SU-DHL-6 (cell line): ENCODE measurements at regions not wholly inside any gene's neighbourhood (a gene's known extent, or its start where the extent isn't known, plus 50 kb on each side); places are given as distances from the start of the nearest gene placed in this dataset.

Experiments used
- H2AFZ ChIP-seq: fragments of 200-600 bp; sonication (generic); 2 replicates; pipeline ENCODE4 v1.6.1; 2014; ENCODE audit warnings: low read depth, mild to moderate bottlenecking, moderate library complexity, mixed read lengths, antibody characterized with exemption, low read length; ENCODE audit not compliant: severe bottlenecking
- H3F3A ChIP-seq: fragments of 200-600 bp; shearing (Covaris generic); 2 replicates; pipeline ENCODE4 v1.6.0; 2016; ENCODE audit warnings: antibody characterized with exemption, mild to moderate bottlenecking; ENCODE audit not compliant: insufficient read depth
- H3K27ac ChIP-seq: fragments of 200-600 bp; sonication (generic); 2 replicates; pipeline ENCODE4 v1.5.1; 2016; ENCODE audit warnings: low read depth, mild to moderate bottlenecking, low read length, moderate library complexity, mixed read lengths
- H3K27me3 ChIP-seq: fragments of 200-600 bp; sonication (generic), shearing (Covaris generic); 2 replicates; pipeline ENCODE4 v1.6.0; 2014; ENCODE audit warnings: mild to moderate bottlenecking, low read length
- H3K36me3 ChIP-seq: fragments of 200-600 bp; sonication (generic); 2 replicates; pipeline ENCODE4 v1.6.1; 2014; ENCODE audit warnings: mild to moderate bottlenecking, low read length, mixed read lengths
- H3K4me2 ChIP-seq: fragments of 300-600, 200-600 bp; shearing (Covaris generic), sonication (generic); 2 replicates; pipeline ENCODE4 v1.6.0; 2014; ENCODE audit warnings: low read length, low read depth, mild to moderate bottlenecking; ENCODE audit not compliant: poor library complexity, severe bottlenecking
- H3K4me3 ChIP-seq: fragments of 200-600 bp; sonication (generic); 2 replicates; pipeline ENCODE4 v1.5.1; 2014; ENCODE audit warnings: antibody characterized with exemption, low read length, mild to moderate bottlenecking, mixed read lengths; ENCODE audit not compliant: insufficient read depth, poor library complexity, severe bottlenecking
- H3K79me2 ChIP-seq: fragments of 200-600 bp; sonication (generic); 2 replicates; pipeline ENCODE4 v1.6.1; 2014; ENCODE audit warnings: mild to moderate bottlenecking, low read length, moderate library complexity; ENCODE audit not compliant: insufficient read depth
- H3K9ac ChIP-seq: fragments of 200-600 bp; sonication (generic); 2 replicates; pipeline ENCODE4 v1.7.0; 2014; ENCODE audit warnings: mild to moderate bottlenecking, low read length
- H3K9me2 ChIP-seq: fragments of 200-600 bp; sonication (generic); replicated peaks from 2 replicates; pipeline ENCODE4 v1.6.1; 2014; ENCODE audit warnings: low read length; ENCODE audit not compliant: insufficient read depth
- H3K9me3 ChIP-seq: fragments of 200-600 bp; sonication (generic); 2 replicates; pipeline ENCODE4 v1.6.1; 2014; ENCODE audit warnings: low read length, mixed read lengths; ENCODE audit not compliant: insufficient read depth
- H4K20me1 ChIP-seq: fragments of 200-600 bp; sonication (generic); 2 replicates; pipeline ENCODE4 v1.6.1; 2014; ENCODE audit warnings: low read depth, mild to moderate bottlenecking, antibody characterized with exemption, low read length, moderate library complexity, mixed read lengths
- EZH2phosphoT487 ChIP-seq: fragments of 200-600 bp; sonication (generic), shearing (Covaris generic); conservative IDR thresholded peaks from 2 replicates; pipeline ENCODE4 v1.6.1; 2018; ENCODE audit warnings: mild to moderate bottlenecking, antibody characterized with exemption, low read length, moderate library complexity, mixed read lengths
- TF ChIP-seq, protein P1 (sequence below): fragments of 200-600 bp; sonication (generic); IDR thresholded peaks from one replicate; pipeline ENCODE4 v1.5.1; 2017; ENCODE audit warnings: antibody characterized with exemption, mild to moderate bottlenecking, low read length, moderate library complexity; ENCODE audit not compliant: insufficient read depth, poor library complexity, severe bottlenecking

DNA sequence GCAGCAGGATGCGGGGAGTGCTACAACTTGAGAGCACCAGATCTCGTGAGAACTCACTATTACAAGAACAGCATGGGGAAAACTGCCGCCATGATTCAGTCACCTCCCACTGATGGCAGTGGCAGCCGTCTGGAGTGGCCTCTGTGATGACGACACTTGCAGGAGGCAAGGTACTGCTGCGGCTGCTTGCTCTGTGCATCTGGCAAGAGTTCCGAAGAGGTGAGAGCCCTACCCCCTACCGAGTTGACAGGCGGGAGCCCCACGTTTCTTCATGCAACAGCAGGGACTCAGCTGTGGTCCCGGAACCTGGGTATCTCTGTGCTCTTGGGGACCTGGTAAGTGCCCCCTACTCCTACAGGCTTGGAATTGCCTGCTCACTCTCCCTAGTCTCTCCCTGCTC is 1672.7 kb upstream of the TMEFF2 start:
- Histone ChIP-seq H3K27ac (no peak overlapping the region), H3K9ac (no peak overlapping the region), H2AFZ (no peak overlapping the region), H3K79me2 (no peaks in the 10 kb centered on the region), H3K36me3 (no peaks in the 10 kb centered on the region), H3K4me2 (no peak overlapping the region), H3F3A (no peaks in the 10 kb centered on the region), H4K20me1 (no peaks in the 10 kb centered on the region), H3K9me3 (no peaks in the 10 kb centered on the region; the same call in 1 of the 2 replicates), H3K9me2 (no peaks in the 10 kb centered on the region), H3K4me3 (no peak overlapping the region), H3K27me3 (no peaks in the 10 kb centered on the region)
- TF ChIP-seq EZH2phosphoT487, result no peak
- TF ChIP-seq, protein P1, sequence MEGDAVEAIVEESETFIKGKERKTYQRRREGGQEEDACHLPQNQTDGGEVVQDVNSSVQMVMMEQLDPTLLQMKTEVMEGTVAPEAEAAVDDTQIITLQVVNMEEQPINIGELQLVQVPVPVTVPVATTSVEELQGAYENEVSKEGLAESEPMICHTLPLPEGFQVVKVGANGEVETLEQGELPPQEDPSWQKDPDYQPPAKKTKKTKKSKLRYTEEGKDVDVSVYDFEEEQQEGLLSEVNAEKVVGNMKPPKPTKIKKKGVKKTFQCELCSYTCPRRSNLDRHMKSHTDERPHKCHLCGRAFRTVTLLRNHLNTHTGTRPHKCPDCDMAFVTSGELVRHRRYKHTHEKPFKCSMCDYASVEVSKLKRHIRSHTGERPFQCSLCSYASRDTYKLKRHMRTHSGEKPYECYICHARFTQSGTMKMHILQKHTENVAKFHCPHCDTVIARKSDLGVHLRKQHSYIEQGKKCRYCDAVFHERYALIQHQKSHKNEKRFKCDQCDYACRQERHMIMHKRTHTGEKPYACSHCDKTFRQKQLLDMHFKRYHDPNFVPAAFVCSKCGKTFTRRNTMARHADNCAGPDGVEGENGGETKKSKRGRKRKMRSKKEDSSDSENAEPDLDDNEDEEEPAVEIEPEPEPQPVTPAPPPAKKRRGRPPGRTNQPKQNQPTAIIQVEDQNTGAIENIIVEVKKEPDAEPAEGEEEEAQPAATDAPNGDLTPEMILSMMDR, result no peak

DNA sequence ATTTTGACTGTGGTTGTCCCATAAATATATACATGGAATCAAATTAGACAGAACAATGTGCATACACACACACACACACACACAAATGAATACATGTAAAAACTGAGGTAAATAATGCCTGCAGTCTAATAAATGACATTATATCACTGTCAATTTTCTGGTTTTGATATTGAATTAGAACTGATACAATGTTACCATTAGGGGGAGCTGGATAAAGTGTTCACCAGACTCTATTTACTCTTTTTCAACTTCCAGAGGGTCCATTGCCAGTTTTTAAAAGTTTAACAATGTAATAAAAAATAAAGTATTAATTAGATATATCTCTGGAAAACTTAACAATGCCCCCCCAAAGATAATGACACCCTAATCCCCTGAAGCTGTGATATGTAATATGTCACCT is 1666.8 kb upstream of the TMEFF2 start:
- Histone ChIP-seq H3K36me3 (no peaks in the 10 kb centered on the region), H3K9me3 (no peaks in the 10 kb centered on the region), H3K9me2 (no peaks in the 10 kb centered on the region), H3K27me3 (no peaks in the 10 kb centered on the region), H3F3A (no peaks in the 10 kb centered on the region), H4K20me1 (no peaks in the 10 kb centered on the region), H3K79me2 (no peaks in the 10 kb centered on the region), H3K4me3 (no peak overlapping the region), H3K4me2 (peak overlapping the region; percentile 8), H2AFZ (peak overlapping the region; percentile 72), H3K27ac (no peak overlapping the region), H3K9ac (no peak overlapping the region)
- TF ChIP-seq, protein P1, result no peak
- no peak for TF ChIP-seq EZH2phosphoT487

DNA sequence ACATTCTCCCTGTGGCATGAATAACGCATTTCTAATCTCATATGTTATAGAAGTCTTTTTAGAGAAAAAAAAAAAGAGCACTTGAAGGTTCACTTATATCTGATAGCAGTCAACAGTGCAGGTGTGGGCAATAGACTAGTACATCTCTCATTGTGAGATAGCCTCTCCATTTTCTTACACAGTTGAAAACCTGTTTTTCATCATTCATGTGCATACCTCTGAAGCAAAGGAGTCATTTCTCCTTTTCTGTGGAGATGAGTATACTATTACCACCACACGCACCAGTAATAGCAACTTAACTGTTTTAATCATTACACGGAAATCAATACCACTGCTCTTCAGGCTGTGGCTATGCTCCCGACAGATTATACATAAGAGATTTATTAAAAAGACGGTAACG is 1653.3 kb upstream of the TMEFF2 start:
- Histone ChIP-seq H4K20me1 (no peaks in the 10 kb centered on the region), H3K79me2 (no peaks in the 10 kb centered on the region), H3K9ac (no peak overlapping the region), H3K4me3 (no peak overlapping the region), H3K27me3 (no peaks in the 10 kb centered on the region), H3K27ac (no peak overlapping the region), H3K9me3 (no peaks in the 10 kb centered on the region), H3K4me2 (no peak overlapping the region), H3F3A (no peaks in the 10 kb centered on the region), H2AFZ (no peak overlapping the region), H3K9me2 (no peaks in the 10 kb centered on the region; the same call in 1 of the 2 replicates), H3K36me3 (no peaks in the 10 kb centered on the region)
- TF ChIP-seq, protein P1, result no peak
- no peak for TF ChIP-seq EZH2phosphoT487

DNA sequence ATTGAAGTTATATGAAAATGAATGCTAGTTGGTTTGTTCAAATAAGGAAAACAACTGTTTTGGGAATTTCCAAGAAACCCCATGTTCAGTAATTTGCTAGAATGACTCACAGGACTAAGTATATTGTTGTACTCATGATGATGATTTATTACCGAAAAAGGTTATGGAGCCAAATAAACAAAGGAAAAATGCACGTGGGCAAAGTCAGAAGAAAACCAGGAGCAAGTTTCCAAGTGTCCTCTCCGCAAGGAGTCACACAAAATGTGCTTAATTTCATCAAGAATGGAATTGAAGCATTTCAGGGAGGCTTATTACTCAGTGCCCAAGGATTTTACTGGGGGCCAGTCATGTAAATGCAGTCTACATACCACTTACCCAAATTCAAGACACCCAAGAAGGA is 1652.4 kb upstream of the TMEFF2 start:
- Histone ChIP-seq H3K4me2 (no peak overlapping the region), H3K4me3 (no peak overlapping the region), H4K20me1 (no peaks in the 10 kb centered on the region), H3K36me3 (no peaks in the 10 kb centered on the region), H3K9me3 (no peaks in the 10 kb centered on the region), H3K9ac (no peak overlapping the region), H3K27ac (no peak overlapping the region), H3K27me3 (no peaks in the 10 kb centered on the region), H3K9me2 (no peaks in the 10 kb centered on the region), H3K79me2 (no peaks in the 10 kb centered on the region), H2AFZ (no peak overlapping the region), H3F3A (no peaks in the 10 kb centered on the region)
- TF ChIP-seq, protein P1, result no peak
- TF ChIP-seq EZH2phosphoT487, result no peak
